ENCODE measurements at regions not wholly inside any gene's neighbourhood (a gene's known extent, or its start where the extent isn't known, plus 50 kb on each side); places are given as distances from the start of the nearest gene placed in this dataset.
"Not testable (repeated sequence)": the region's sequence is repeated elsewhere in the genome, so short reads cannot be mapped to it uniquely, and the experiment has no call there.

DNA sequence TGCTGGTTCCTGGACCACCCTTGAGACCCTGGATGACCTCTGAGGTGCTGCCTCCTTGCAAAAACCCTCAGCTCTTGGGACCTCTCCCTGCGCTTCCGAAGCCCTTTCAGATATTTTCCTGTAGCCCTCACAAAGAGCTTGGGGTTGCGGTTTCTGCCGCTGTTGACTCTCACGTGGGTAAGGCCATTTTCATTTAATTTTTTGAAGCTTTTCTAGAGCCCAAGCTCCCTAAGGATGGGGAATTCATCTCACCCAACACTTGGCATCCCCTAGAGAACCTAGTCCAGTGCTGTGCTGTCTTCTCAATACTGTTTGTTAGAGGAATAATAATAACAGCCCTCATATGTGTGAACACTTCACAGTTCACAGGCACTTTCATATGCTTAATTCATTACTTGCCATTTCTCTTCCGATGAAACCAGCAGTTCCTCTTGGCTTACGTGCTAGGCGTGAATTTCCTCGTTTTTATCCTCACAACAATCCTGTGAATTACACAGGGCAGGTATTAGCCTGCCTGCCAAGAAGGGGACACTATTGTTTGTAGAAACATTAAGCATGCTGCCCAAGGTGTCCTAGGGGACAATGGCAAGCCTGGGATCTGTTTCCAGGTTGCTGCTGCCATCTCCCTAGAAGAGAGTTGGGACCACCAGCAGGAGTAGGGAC, 71.6 kb upstream of the CTBP2 start:
- no peaks in the 10 kb centered on the region for H3K36me3 Mint-ChIP-seq (ENCODE audit: low read depth)
- H3K27me3 Mint-ChIP-seq (ENCODE audit: low read depth), result no peaks in the 10 kb centered on the region
- no peaks in the 10 kb centered on the region for H3K4me1 Mint-ChIP-seq (ENCODE audit: low read depth)
- peaks cover 6% of the 10 kb centered on the region for H3K9me3 Mint-ChIP-seq
- no peak overlapping the region for H3K27ac Mint-ChIP-seq
- no peak overlapping the region for H3K4me3 Mint-ChIP-seq

DNA sequence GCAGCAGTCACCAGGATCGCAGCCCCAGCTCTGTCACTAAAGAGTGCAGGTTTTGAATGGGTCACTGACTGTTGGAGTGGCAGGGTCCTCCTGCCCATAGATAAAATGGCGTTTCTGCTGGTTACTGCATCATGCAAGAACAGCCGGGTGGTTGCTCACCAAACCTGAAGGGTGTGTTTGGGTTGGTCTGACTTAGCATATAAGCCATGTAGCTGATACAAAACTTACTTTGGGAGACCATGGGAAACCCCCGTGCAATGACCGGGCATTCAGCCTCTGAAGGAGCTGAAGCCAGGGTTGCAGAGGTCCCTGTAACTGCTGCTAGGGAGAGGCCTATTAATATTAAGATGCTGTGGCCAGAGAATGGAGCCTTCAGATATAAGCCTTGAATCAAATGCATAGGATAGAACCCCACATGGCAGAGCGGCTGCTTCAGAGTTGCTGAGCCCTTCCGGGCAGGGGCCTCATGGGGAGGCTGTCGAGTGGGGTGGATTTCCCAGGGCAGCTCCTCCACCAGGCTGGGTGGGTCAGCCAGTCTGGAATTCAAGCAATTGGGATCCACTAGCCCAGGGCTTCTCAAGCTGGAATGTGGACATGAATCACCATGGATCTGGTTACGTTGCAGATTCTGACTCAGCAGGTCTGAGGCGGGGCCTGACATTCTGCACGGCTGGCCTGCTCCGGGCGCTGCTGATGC, 70.9 kb upstream of the CTBP2 start:
- Mint-ChIP-seq H3K9me3 (peaks cover 7% of the 10 kb centered on the region), H3K27me3 (ENCODE audit: low read depth) (no peaks in the 10 kb centered on the region), H3K4me3 (no peak overlapping the region), H3K4me1 (ENCODE audit: low read depth) (no peaks in the 10 kb centered on the region), H3K27ac (no peak overlapping the region), H3K36me3 (ENCODE audit: low read depth) (no peaks in the 10 kb centered on the region)

DNA sequence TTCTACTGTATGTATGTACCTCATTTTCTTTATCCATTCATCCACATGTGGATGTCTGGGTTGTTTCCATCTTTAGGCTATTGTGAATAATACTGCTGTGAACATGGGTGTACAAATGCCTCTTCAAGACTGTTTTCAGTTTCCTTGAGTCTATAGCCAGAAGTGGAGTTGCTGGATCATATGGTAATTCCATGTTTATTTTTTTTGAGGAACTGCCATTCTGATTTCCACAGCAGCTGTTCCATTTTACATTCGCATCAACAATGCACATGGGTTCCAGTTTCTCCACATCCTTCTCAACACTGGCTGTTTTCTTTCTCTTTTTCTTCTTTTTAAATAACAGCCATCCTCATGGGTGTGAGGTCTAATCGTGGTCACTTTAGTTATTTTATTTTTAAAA, 69.9 kb upstream of the CTBP2 start:
- Mint-ChIP-seq H3K9me3 (peaks cover 10% of the 10 kb centered on the region), H3K4me3 (no peak overlapping the region), H3K4me1 (ENCODE audit: low read depth) (no peaks in the 10 kb centered on the region), H3K36me3 (ENCODE audit: low read depth) (no peaks in the 10 kb centered on the region), H3K27ac (no peak overlapping the region), H3K27me3 (ENCODE audit: low read depth) (no peaks in the 10 kb centered on the region)

DNA sequence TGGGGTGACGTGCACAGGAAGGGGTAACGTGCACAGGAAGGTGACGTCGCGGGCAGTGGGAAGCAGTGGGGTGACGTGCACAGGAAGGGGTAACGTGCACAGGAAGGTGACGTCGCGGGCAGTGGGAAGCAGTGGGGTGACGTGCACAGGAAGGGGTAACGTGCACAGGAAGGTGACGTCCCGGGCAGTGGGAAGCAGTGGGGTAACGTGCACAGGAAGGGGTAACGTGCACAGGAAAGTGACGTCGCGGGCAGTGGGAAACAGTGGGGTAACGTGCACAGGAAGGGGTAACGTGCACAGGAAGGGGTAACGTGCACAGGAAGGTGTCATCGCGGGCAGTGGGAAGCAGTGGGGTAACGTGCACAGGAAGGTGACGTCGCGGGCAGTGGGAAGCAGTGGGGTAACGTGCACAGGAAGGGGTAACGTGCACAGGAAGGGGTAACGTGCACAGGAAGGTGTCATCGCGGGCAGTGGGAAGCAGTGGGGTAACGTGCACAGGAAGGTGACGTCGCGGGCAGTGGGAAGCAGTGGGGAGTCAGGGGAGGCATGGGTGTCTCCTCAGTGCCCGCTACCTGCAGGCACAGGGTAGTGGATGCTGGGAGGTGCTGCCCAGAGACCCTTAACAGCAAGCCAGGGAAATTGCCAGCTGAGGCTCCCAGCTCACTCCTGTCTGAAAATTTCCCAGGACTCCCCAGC, 68.0 kb upstream of the CTBP2 start:
- H3K27ac Mint-ChIP-seq, result not testable (repeated sequence)

DNA sequence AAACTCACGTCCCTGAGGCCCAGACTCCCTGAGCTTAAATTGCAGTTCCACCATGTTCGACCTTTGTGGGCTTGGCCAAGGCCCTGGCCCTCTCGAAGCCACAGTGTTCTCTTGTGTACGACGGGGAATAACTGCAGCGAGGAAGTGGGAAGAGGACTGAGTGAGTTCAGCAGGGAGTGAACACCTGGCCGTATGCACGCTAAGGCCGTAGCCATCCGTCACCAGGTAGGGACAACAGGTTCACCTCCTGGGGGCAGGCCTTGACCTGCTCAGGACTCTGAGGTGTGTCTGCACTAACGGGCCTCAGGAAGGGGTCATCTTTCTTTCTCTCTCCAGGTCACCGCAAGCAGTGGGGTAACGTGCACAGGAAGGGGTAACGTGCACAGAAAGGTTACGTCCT, 67.2 kb upstream of the CTBP2 start:
- H3K4me3 Mint-ChIP-seq, result no peak overlapping the region
- H3K4me1 Mint-ChIP-seq (ENCODE audit: low read depth), result no peaks in the 10 kb centered on the region
- H3K9me3 Mint-ChIP-seq, result peaks cover 10% of the 10 kb centered on the region
- no peaks in the 10 kb centered on the region for H3K36me3 Mint-ChIP-seq (ENCODE audit: low read depth)
- H3K27me3 Mint-ChIP-seq (ENCODE audit: low read depth), result no peaks in the 10 kb centered on the region
- H3K27ac Mint-ChIP-seq, result no peak overlapping the region

More for the DNA sequence above, 68.0 kb upstream of the CTBP2 start:
- H3K27me3 Mint-ChIP-seq (ENCODE audit: low read depth); H3K4me3 Mint-ChIP-seq; H3K9me3 Mint-ChIP-seq; H3K4me1 Mint-ChIP-seq (ENCODE audit: low read depth); H3K36me3 Mint-ChIP-seq (ENCODE audit: low read depth): not testable (repeated sequence)

DNA sequence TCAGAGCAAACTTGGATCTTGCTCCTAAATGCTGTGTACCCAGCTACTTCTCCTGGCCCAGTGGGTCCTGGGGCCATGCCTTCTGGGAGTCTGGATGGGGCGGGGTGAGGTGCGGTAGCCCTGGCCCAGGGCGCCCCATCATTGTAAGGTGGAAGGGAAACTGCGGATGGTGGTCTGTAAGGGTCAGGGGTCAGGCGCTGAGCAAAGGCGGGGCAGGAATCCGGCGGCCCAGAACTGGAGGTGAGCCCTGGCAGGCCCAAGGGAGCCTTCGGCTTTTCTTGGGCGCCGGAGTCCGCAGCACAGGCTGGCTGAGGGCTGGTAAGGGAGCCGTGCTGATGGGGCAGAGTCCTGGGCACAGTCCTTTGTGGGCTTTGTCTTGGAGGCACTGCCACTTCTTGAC, 66.5 kb upstream of the CTBP2 start:
- Mint-ChIP-seq H3K4me1 (ENCODE audit: low read depth) (no peaks in the 10 kb centered on the region), H3K9me3 (peaks cover 10% of the 10 kb centered on the region), H3K27ac (no peak overlapping the region)

DNA sequence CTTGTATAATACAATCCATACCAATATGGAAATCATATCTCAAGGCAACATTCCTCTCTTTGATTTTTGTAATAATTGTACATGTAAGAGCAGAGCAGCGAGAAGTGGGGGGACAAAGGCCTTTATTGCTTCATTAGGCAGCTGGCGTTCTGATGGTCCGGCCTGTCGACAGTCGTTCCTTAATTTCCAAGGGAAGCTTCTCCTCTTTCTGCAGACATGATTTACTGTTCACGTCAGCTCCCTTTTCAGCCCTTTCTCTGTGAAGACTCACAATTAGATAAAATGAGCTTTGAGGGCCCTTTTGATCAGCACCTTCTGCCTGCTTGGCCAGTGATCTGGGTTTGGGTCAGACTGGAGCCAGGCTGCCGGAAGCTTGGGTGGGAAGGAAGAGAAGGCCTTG, 65.6 kb upstream of the CTBP2 start:
- no peaks in the 10 kb centered on the region for H3K27me3 Mint-ChIP-seq (ENCODE audit: low read depth)
- H3K9me3 Mint-ChIP-seq, result peaks cover 10% of the 10 kb centered on the region
- no peak overlapping the region for H3K4me3 Mint-ChIP-seq
- H3K4me1 Mint-ChIP-seq (ENCODE audit: low read depth), result no peaks in the 10 kb centered on the region
- H3K36me3 Mint-ChIP-seq (ENCODE audit: low read depth), result no peaks in the 10 kb centered on the region
- H3K27ac Mint-ChIP-seq, result no peak overlapping the region

More for the DNA sequence above, 66.5 kb upstream of the CTBP2 start:
- no peaks in the 10 kb centered on the region for H3K27me3 Mint-ChIP-seq (ENCODE audit: low read depth)
- no peaks in the 10 kb centered on the region for H3K36me3 Mint-ChIP-seq (ENCODE audit: low read depth)
- no peak overlapping the region for H3K4me3 Mint-ChIP-seq

DNA sequence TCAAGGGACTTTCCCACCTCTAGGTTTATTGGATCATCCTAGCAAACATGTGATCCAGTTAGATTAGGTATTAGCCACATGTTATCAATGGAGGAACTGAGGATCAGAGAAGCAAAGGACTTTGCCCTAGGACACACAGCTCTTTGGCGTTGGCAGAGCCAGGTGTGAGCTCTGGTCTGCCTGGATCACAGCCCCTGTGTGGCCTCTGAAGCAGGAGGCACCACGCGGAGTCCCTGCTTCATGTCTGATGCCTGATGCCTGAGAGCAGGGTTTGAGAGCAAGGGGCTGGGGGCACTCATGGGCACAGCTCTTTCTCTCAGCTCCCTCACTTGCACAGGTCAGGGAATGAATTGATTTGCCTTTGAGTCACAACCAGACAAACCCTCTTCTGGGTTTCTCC, 64.7 kb upstream of the CTBP2 start:
- no peaks in the 10 kb centered on the region for H3K27me3 Mint-ChIP-seq (ENCODE audit: low read depth)
- H3K27ac Mint-ChIP-seq, result no peak overlapping the region
- no peaks in the 10 kb centered on the region for H3K4me1 Mint-ChIP-seq (ENCODE audit: low read depth)
- H3K4me3 Mint-ChIP-seq, result no peak overlapping the region
- H3K9me3 Mint-ChIP-seq, result peaks cover 10% of the 10 kb centered on the region
- H3K36me3 Mint-ChIP-seq (ENCODE audit: low read depth), result no peaks in the 10 kb centered on the region

DNA sequence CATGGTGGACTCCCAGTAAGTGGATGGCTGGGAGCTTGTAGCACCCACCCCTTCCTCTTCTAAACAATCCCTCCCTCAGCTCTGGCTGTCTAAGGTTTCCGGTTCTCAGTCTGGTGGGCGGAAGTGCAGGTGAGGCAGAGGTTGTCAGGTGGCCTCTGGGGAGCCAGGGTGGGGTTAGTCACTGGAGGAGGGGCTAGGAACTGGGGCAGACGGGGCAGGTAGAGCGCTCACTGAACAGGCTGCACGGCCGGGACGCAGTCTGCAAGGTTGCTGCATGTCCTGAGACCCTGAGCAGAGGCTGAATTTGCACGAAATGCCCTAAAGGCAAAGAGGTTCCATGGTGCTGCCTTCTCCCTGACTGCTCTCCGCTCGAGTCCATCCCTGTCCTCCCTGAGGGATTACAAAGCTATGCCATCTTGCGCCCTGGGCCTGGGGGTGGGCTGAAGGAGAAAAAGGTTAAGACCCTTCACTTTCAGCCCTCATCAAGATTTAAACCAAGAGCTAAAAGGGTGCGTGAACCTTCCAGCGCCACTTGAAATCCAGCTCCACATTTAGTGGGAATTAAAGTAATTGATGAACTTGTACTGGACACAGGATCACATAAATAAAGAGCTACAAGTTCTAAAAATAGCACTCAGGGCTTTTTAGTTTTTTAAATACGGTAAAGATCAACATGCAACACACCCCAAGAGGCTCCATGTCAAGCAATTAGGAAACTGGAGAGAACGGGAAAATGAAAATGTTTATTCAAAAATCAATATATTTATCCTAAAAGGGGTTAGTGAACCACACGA, 62.3 kb upstream of the CTBP2 start:
- H3K4me1 Mint-ChIP-seq (ENCODE audit: low read depth), result no peaks in the 10 kb centered on the region
- no peak overlapping the region for H3K27ac Mint-ChIP-seq
- no peak overlapping the region for H3K4me3 Mint-ChIP-seq
- no peaks in the 10 kb centered on the region for H3K36me3 Mint-ChIP-seq (ENCODE audit: low read depth)
- no peaks in the 10 kb centered on the region for H3K27me3 Mint-ChIP-seq (ENCODE audit: low read depth)
- H3K9me3 Mint-ChIP-seq, result peaks cover 9% of the 10 kb centered on the region

DNA sequence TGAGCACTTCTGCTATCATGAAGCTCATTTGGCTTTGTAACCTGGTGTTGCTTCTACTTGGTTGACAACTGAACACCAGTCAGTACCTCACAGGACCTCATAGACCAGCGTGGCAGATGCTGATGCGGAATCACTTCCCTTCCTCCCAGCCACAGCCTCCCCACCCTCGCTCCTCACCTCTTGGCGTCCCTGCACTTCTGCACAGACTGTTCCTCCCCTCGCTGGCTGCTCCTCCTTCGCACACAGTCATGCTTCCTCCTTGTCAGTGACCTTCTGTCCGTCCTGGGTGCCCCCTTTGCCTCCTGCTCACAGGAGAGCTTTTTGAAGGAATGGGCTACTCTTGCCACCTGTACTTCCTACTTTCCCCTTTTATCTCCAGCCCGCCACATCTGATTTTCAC, 61.4 kb upstream of the CTBP2 start:
- no peak overlapping the region for H3K4me3 Mint-ChIP-seq
- no peaks in the 10 kb centered on the region for H3K36me3 Mint-ChIP-seq (ENCODE audit: low read depth)
- H3K27ac Mint-ChIP-seq, result no peak overlapping the region
- H3K9me3 Mint-ChIP-seq, result peaks cover 6% of the 10 kb centered on the region
- H3K4me1 Mint-ChIP-seq (ENCODE audit: low read depth), result no peaks in the 10 kb centered on the region
- H3K27me3 Mint-ChIP-seq (ENCODE audit: low read depth), result no peaks in the 10 kb centered on the region

DNA sequence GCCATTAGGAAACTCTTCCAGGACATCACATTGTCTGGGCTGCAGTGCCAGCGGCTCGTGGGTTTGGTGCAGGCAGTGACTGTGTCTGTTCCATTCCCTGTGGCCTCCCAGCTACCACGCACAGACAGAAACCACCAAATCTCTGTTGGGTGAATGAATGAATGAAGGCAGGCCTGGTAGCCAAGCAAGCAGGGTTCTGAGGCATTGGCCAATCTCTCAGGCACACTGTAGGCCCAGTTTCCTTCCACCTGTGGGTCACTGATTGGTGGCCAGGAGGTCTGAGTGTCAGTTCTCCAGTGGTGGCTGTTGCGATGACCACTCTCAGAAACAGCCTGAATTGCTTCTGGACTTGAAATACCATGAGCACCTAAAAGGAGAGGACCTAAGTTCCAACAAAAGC, 59.4 kb upstream of the CTBP2 start:
- Mint-ChIP-seq H3K4me1 (ENCODE audit: low read depth) (no peaks in the 10 kb centered on the region), H3K27ac (no peak overlapping the region), H3K36me3 (ENCODE audit: low read depth) (no peaks in the 10 kb centered on the region), H3K9me3 (no peaks in the 10 kb centered on the region), H3K27me3 (ENCODE audit: low read depth) (no peaks in the 10 kb centered on the region), H3K4me3 (no peak overlapping the region)

DNA sequence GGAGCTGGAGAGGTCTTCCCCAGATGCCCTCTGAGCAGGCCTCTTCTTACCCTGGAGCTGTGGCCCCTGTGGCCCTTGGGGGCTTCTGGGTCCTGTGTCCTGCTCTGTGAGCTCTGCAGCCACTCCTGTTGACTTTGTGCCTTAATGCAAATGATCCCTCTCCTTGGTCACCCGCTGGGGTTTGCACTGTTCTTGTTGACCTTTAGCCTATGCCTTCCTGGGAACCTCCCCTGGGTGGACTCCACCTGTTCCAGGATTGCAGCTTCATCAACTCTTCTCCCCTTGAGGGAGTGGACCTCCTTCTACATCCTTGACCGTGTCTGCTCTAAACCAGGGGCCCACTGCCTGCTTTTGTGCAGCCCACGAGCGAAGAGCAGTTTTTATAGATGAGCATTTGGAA, 58.6 kb upstream of the CTBP2 start:
- Mint-ChIP-seq H3K4me3 (no peak overlapping the region), H3K27ac (no peak overlapping the region), H3K27me3 (ENCODE audit: low read depth) (no peaks in the 10 kb centered on the region), H3K9me3 (no peaks in the 10 kb centered on the region), H3K36me3 (ENCODE audit: low read depth) (no peaks in the 10 kb centered on the region), H3K4me1 (ENCODE audit: low read depth) (no peaks in the 10 kb centered on the region)

DNA sequence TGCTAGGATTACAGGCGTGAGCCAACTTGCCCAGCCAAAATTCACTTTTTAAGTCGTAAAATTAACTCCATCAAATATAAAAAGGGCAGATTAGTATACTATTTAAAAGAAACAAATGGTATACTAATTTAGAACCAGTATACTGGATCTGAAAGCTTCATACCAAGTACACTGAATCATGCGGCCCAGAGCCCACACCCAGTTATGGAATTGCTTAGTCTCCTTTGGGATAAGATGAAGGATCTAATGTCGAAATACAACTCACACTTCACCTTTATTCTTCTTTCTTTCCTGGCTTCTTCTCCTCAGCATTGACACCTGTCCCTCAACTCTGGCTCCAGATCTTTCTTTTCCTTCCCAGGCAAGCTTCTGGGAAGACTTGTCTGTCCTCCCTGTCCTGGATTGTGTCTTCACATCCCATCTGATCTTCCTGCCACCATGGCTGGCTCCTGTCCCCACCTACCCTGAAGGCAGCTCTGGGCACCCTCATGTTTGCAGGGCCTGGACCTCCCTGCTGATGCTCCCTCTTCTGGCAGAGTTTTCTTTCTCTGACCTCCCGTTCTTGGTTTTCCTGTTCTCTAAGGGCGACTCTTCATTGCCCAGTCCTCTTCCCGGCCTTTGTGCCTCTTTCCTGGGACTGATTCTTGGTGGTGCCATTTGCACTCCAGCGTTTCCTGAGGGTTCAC, 57.8 kb upstream of the CTBP2 start:
- Mint-ChIP-seq H3K4me3 (no peak overlapping the region), H3K27ac (no peak overlapping the region), H3K27me3 (ENCODE audit: low read depth) (no peaks in the 10 kb centered on the region), H3K36me3 (ENCODE audit: low read depth) (no peaks in the 10 kb centered on the region), H3K9me3 (no peaks in the 10 kb centered on the region), H3K4me1 (ENCODE audit: low read depth) (no peaks in the 10 kb centered on the region)

DNA sequence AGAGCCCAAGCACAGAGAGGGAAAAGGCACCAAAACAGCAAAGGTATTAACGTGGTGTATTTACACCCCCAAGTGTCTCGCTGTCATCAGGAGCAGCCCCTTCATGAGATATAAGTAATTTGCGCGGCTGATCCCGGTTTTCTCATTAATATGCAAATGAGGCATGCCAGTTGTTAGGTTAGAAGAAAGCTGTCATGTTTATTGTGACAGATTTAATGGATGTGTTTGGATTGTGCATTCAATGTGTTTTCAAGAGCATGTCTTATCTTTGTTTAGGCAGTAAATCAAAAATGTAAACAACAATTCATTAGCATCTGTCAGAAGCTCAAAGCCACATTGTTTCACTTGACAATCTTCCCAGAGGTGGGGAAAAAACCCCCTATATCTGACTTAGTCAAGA, 56.5 kb upstream of the CTBP2 start:
- no peak overlapping the region for H3K27ac Mint-ChIP-seq
- peaks cover 4% of the 10 kb centered on the region for H3K27me3 Mint-ChIP-seq (ENCODE audit: low read depth)
- no peak overlapping the region for H3K4me3 Mint-ChIP-seq
- H3K9me3 Mint-ChIP-seq, result no peaks in the 10 kb centered on the region
- H3K4me1 Mint-ChIP-seq (ENCODE audit: low read depth), result no peaks in the 10 kb centered on the region
- no peaks in the 10 kb centered on the region for H3K36me3 Mint-ChIP-seq (ENCODE audit: low read depth)
